Ishikawa (cell line): ENCODE measurements at regions not wholly inside any gene's neighbourhood (a gene's known extent, or its start where the extent isn't known, plus 50 kb on each side); places are given as distances from the start of the nearest gene placed in this dataset.

Experiments used
- CEBPB ChIP-seq: IDR thresholded peaks from 2 replicates; pipeline ENCODE4 v1.6.1; 2012
- CREB1 ChIP-seq: IDR thresholded peaks from 2 replicates; pipeline ENCODE4 v1.6.1; 2012; ENCODE audit warnings: low read depth
- EGR1 ChIP-seq: IDR thresholded peaks from 2 replicates; pipeline ENCODE4 v1.6.1; 2012
- EP300 ChIP-seq: IDR thresholded peaks from 2 replicates; pipeline ENCODE4 v1.6.1; 2012; ENCODE audit warnings: borderline replicate concordance
- FOXM1 ChIP-seq: IDR thresholded peaks from 2 replicates; pipeline ENCODE4 v1.6.1; 2012; ENCODE audit warnings: low read depth, borderline replicate concordance
- MAX ChIP-seq: IDR thresholded peaks from 2 replicates; pipeline ENCODE4 v1.6.1; 2012
- NFIC ChIP-seq: IDR thresholded peaks from 2 replicates; pipeline ENCODE4 v1.6.1; 2012
- RAD21 ChIP-seq: IDR thresholded peaks from 2 replicates; pipeline ENCODE4 v1.6.1; 2012; ENCODE audit warnings: low read depth
- REST ChIP-seq: IDR thresholded peaks from 2 replicates; pipeline ENCODE4 v1.6.1; 2012; ENCODE audit warnings: low read depth, mild to moderate bottlenecking
- TAF1 ChIP-seq: IDR thresholded peaks from 2 replicates; pipeline ENCODE4 v1.6.1; 2012; ENCODE audit warnings: low read depth, mild to moderate bottlenecking
- TCF12 ChIP-seq: IDR thresholded peaks from 2 replicates; pipeline ENCODE4 v1.6.1; 2012; ENCODE audit warnings: low read depth
- TEAD4 ChIP-seq: IDR thresholded peaks from 2 replicates; pipeline ENCODE4 v1.6.1; 2012
- USF1 ChIP-seq: IDR thresholded peaks from 2 replicates; pipeline ENCODE4 v1.6.1; 2012
- YY1 ChIP-seq: IDR thresholded peaks from 2 replicates; pipeline ENCODE4 v1.6.1; 2012; ENCODE audit warnings: low read depth
- ZBTB7A ChIP-seq: IDR thresholded peaks from 2 replicates; pipeline ENCODE4 v1.6.1; 2012; ENCODE audit warnings: low read depth

- TF ChIP-seq TAF1 (no peak), EP300 (no peak), YY1 (no peak), NFIC (no peak), FOXM1 (no peak), MAX (no peak), REST (no peak), TCF12 (no peak), USF1 (no peak), EGR1 (no peak)
Measured at GRCh38 chr2:3948191-3948590, 244.8 kb downstream of the DCDC2C start.

GRCh38 chr2:3951131-3951954 lies 248.0 kb downstream of the DCDC2C start:
- TF ChIP-seq MAX (no peak), TAF1 (no peak), REST (no peak), EP300 (no peak), CREB1 (no peak), EGR1 (no peak), TCF12 (no peak)

GRCh38 chr2:3952866-3953516 lies 249.6 kb downstream of the DCDC2C start:
- TF ChIP-seq EGR1, result no peak
- no peak for TF ChIP-seq YY1
- no peak for TF ChIP-seq CEBPB
- no peak for TF ChIP-seq FOXM1
- TF ChIP-seq REST, result no peak
- no peak for TF ChIP-seq TEAD4
- TF ChIP-seq USF1, result no peak
- no peak for TF ChIP-seq EP300
- no peak for TF ChIP-seq CREB1
- no peak for TF ChIP-seq TCF12
- no peak for TF ChIP-seq ZBTB7A
- TF ChIP-seq NFIC, result no peak
- no peak for TF ChIP-seq TAF1
- no peak for TF ChIP-seq MAX
- no peak for TF ChIP-seq RAD21

GRCh38 chr2:3954261-3954660 lies 250.9 kb downstream of the DCDC2C start:
- TF ChIP-seq RAD21 (no peak), MAX (no peak), YY1 (no peak), TEAD4 (no peak), CREB1 (no peak), USF1 (no peak), REST (no peak)
